Astrocyte of the cerebellum (primary cell): ENCODE measurements at regions not wholly inside any gene's neighbourhood (a gene's known extent, or its start where the extent isn't known, plus 50 kb on each side); places are given as distances from the start of the nearest gene placed in this dataset.
"Not testable (repeated sequence)": the region's sequence is repeated elsewhere in the genome, so short reads cannot be mapped to it uniquely, and the experiment has no call there.

ENCODE experiments used
- DNase-seq: peaks from one replicate; pipeline ENCODE4 v3.0.0-alpha.2; 2011; ENCODE audit warnings: low read depth
- H3K4me3 ChIP-seq: 2 replicates; pipeline ENCODE4 v1.5.1; 2011; ENCODE audit warnings: mild to moderate bottlenecking, low read depth, low read length, moderate library complexity
- in situ Hi-C: cut with HindIII; loops from 2 replicates; pipeline ENCODE4 v1.10.0; 2017; ENCODE audit warnings: low sequenced_read_pairs
- TF ChIP-seq, protein P1 (sequence below): IDR thresholded peaks from 2 replicates; pipeline ENCODE4 v1.5.1; 2012; ENCODE audit warnings: low read length, low read depth, moderate library complexity, mild to moderate bottlenecking; ENCODE audit errors: missing control alignments

- in situ Hi-C loops, result no loop called here
These were observed 815.6 kb downstream of the SORCS1 start for GRCh38 chr10:106348933-106349332.

GRCh38 chr10:106347547-106347946 lies 817.0 kb downstream of the SORCS1 start:
- TF ChIP-seq, protein P1, sequence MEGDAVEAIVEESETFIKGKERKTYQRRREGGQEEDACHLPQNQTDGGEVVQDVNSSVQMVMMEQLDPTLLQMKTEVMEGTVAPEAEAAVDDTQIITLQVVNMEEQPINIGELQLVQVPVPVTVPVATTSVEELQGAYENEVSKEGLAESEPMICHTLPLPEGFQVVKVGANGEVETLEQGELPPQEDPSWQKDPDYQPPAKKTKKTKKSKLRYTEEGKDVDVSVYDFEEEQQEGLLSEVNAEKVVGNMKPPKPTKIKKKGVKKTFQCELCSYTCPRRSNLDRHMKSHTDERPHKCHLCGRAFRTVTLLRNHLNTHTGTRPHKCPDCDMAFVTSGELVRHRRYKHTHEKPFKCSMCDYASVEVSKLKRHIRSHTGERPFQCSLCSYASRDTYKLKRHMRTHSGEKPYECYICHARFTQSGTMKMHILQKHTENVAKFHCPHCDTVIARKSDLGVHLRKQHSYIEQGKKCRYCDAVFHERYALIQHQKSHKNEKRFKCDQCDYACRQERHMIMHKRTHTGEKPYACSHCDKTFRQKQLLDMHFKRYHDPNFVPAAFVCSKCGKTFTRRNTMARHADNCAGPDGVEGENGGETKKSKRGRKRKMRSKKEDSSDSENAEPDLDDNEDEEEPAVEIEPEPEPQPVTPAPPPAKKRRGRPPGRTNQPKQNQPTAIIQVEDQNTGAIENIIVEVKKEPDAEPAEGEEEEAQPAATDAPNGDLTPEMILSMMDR, result no peak
- no peak for DNase-seq
- in situ Hi-C loops, result no loop called here
- H3K4me3 ChIP-seq, result no peak overlapping the region

More at GRCh38 chr10:106348933-106349332, 815.6 kb downstream of the SORCS1 start:
- H3K4me3 ChIP-seq, result no peak overlapping the region
- TF ChIP-seq, protein P1, result no peak
- DNase-seq, result no peak

- DNase-seq, in situ Hi-C loops, H3K4me3 ChIP-seq: not testable (repeated sequence)
These were observed 821.0 kb downstream of the SORCS1 start for GRCh38 chr10:106343539-106343938.

DNA sequence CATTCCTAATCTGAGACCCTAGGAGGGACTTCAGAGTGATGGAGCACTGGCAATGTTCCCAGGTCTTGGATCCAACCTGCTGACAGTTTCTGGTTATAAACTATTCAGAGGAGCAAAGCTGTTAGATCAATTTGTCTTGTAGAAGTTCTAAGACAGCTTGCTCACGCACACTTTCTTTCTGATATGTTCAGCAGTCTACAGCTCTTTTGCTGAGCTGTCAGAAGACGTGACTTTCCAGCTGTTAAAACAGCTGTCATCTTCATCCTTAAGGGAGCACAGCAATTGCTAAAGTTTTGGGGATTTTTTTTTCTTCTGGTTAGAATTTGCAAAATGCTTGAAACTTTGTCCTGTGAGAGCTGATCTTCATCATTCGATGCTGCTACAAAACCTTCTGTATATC lies 823.1 kb downstream of the SORCS1 start:
- TF ChIP-seq, protein P1, result no peak
- no peak for DNase-seq
- no peak overlapping the region for H3K4me3 ChIP-seq
- in situ Hi-C loops, result no loop called here

DNA sequence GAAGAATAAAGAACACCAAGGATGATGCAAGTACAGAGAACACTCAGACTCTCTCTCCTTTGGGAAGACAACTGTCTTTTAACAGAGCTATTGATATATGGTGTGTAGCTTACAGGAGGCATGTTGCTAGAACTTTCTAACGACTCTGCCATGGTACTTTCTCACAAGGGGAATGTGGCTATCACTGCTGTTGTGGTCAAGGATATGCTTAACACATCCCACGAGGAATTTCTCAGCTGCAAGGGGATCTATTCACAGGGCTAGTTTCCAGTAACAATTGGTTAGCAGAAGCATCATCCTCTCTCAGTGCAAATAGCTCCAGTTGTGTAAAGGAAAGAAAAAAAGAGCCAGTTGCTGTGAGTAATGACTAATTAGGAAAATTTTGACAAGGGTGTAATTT lies 826.0 kb downstream of the SORCS1 start:
- in situ Hi-C loops, result no loop called here
- DNase-seq, result no peak
- TF ChIP-seq, protein P1, result no peak
- H3K4me3 ChIP-seq, result no peak overlapping the region

DNA sequence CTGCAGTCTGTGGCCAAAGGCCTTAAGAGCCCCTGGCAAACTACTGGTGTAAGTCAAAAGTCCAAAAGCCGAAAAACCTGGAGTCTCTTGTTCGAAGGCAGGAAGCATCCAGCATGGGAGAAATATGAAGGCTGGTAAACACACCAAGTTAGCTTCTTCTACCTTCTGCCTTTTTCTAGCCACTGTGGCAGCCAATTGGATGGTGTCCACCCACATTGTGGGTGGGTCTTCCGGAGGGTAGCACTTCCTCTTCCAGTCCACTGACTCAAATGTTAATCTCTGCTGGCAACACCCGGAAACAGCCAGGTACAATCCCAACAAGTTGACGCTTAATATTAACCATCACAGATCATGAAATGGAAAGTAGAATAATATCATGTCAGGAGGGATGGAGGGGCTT lies 827.6 kb downstream of the SORCS1 start:
- no peak overlapping the region for H3K4me3 ChIP-seq
- TF ChIP-seq, protein P1, result no peak
- DNase-seq, result no peak
- in situ Hi-C loops, result no loop called here

DNA sequence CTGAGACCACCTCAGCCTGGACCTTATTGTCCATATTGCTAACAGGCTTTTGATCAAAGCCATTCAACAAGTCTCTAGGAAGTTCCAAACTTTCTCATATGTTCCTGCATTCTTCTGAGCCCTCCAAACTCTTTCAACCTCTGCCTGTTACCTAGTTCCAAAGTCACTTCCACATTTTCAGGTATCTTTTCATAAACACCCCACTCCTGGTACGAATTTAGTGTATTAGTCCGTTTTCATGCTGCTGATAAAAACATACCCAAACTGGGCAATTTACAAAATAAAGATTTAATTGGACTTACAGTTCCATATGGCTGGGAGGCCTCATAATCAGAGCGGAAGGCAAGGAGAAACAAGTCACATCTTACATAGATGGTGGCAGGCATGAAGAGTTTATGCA lies 836.8 kb downstream of the SORCS1 start:
- TF ChIP-seq, protein P1, result no peak
- H3K4me3 ChIP-seq, result no peak overlapping the region
- in situ Hi-C loops, result no loop called here
- no peak for DNase-seq
